SK-N-SH (cell line): ENCODE measurements at regions not wholly inside any gene's neighbourhood (a gene's known extent, or its start where the extent isn't known, plus 50 kb on each side); places are given as distances from the start of the nearest gene placed in this dataset.

Experiments used
- CTCF ChIA-PET: fragments of 300-600, 350-600 bp; formaldehyde crosslinking; extraction: SDS; loops from one replicate; lab custom pipeline; 2021; lab: Yijun Ruan, JAX
- POLR2A ChIA-PET: fragments of 350-600 bp; sonication (Branson Sonifier 250); formaldehyde crosslinking; extraction: SDS; loops from one replicate; lab custom pipeline; 2020; ENCODE audit warnings: antibody characterized with exemption, inconsistent platforms; lab: Yijun Ruan, JAX
- DNase-seq: peaks from one replicate; pipeline ENCODE4 v3.0.0; 2012
- H2AFZ ChIP-seq: fragments of 200-600 bp; sonication (generic); 2 replicates; pipeline ENCODE4 v1.8.1; 2016; ENCODE audit warnings: antibody characterized with exemption, mild to moderate bottlenecking, low read depth
- H3F3A ChIP-seq: fragments of 200-600 bp; sonication (generic); replicated peaks from 2 replicates; pipeline ENCODE3; 2016; ENCODE audit warnings: antibody characterized with exemption, mild to moderate bottlenecking; ENCODE audit not compliant: insufficient read depth
- H3K27ac ChIP-seq, 2 experiments: fragments of 200-500 bp in 1 of 2; fragments of 200-600 bp in 1 of 2; sonication (Bioruptor generic) in 1 of 2; sonication (generic), shearing (Covaris generic) in 1 of 2; 2 replicates each; pipeline versions ENCODE4 v1.5.1 to v1.6.1; 2014 to 2016; ENCODE audit warnings: low read depth in 2 of 2, inconsistent platforms in 1 of 2, low read length in 1 of 2, mild to moderate bottlenecking in 1 of 2, mixed read lengths in 1 of 2
- H3K27me3 ChIP-seq: fragments of 200-600 bp; sonication (generic), shearing (Covaris generic); 2 replicates; pipeline ENCODE4 v1.6.1; 2016; ENCODE audit warnings: mixed run types; ENCODE audit not compliant: insufficient read depth
- H3K36me3 ChIP-seq, 2 experiments: fragments of 200-500 bp in 1 of 2; fragments of 200-600 bp in 1 of 2; sonication (Bioruptor generic) in 1 of 2; sonication (generic) in 1 of 2; replicated peaks in 1 of 2; 2 replicates each; pipeline versions ENCODE3 to v1.5.1; 2014 to 2016; ENCODE audit warnings: low read length in 1 of 2, mild to moderate bottlenecking in 1 of 2; ENCODE audit not compliant: insufficient read depth in 2 of 2, control insufficient read depth in 1 of 2
- H3K4me1 ChIP-seq, 2 experiments: fragments of 200-500 bp in 1 of 2; fragments of 200-600 bp in 1 of 2; sonication (Bioruptor generic) in 1 of 2; sonication (generic), shearing (Covaris generic) in 1 of 2; 2 replicates each; pipeline versions ENCODE4 v1.5.1 to v1.6.1; 2014 to 2016; ENCODE audit warnings: low read depth in 1 of 2, low read length in 1 of 2, mixed run types in 1 of 2; ENCODE audit not compliant: insufficient read depth in 2 of 2, control insufficient read depth in 1 of 2
- H3K4me2 ChIP-seq: fragments of 200-600 bp; sonication (generic), shearing (Covaris generic); 2 replicates; pipeline ENCODE4 v1.6.1; 2017; ENCODE audit warnings: mixed run types
- H3K4me3 ChIP-seq, 2 experiments: fragments of 200-500 bp in 1 of 2; fragments of 200-600 bp in 1 of 2; sonication (Bioruptor generic) in 1 of 2; sonication (generic), shearing (Covaris generic) in 1 of 2; 2 replicates each; pipeline versions ENCODE4 v1.5.1 to v1.8.1; 2014 to 2016; ENCODE audit warnings: low read depth in 2 of 2, inconsistent platforms in 1 of 2, low read length in 1 of 2, mild to moderate bottlenecking in 1 of 2, mixed read lengths in 1 of 2, moderate library complexity in 1 of 2
- H3K79me2 ChIP-seq: fragments of 200-600 bp; sonication (generic); 2 replicates; pipeline ENCODE4 v1.8.1; 2017; ENCODE audit warnings: mild to moderate bottlenecking; ENCODE audit not compliant: insufficient read depth
- H3K9ac ChIP-seq: fragments of 200-600 bp; sonication (generic); 2 replicates; pipeline ENCODE4 v1.6.1; 2017; ENCODE audit warnings: mixed run types
- H3K9me2 ChIP-seq: fragments of 200-600 bp; sonication (generic); 2 replicates; pipeline ENCODE4 v1.6.1; 2017; ENCODE audit warnings: mixed run types
- H3K9me3 ChIP-seq: fragments of 200-600 bp; sonication (generic); 2 replicates; pipeline ENCODE4 v1.6.1; 2017; ENCODE audit warnings: mixed run types, mild to moderate bottlenecking, moderate library complexity
- H4K20me1 ChIP-seq: fragments of 200-600 bp; sonication (generic); 2 replicates; pipeline ENCODE4 v1.6.1; 2017; ENCODE audit warnings: mild to moderate bottlenecking, mixed run types; ENCODE audit not compliant: insufficient read depth
- ELF1 ChIP-seq: IDR thresholded peaks from 2 replicates; pipeline ENCODE4 v1.4.0; 2012
- EP300 ChIP-seq, 2 experiments: IDR thresholded peaks; 2 replicates each; pipeline versions ENCODE4 v1.4.0 to v1.6.1; 2012; ENCODE audit warnings: borderline replicate concordance in 1 of 2, low read depth in 1 of 2, low read length in 1 of 2
- EZH2phosphoT487 ChIP-seq: fragments of 200-600 bp; sonication (generic); IDR thresholded peaks from 2 replicates; pipeline ENCODE4 v1.6.1; 2017; ENCODE audit warnings: low read depth, mixed run types, mild to moderate bottlenecking, antibody characterized with exemption, moderate library complexity, borderline replicate concordance
- FOXJ3 ChIP-seq: sonication (generic); formaldehyde crosslinking; IDR thresholded peaks from 2 replicates; pipeline ENCODE4 v1.5.1; 2020; ENCODE audit warnings: mild to moderate bottlenecking, missing genetic modification reagents
- FOXM1 ChIP-seq: IDR thresholded peaks from 2 replicates; pipeline ENCODE4 v1.4.0; 2012; ENCODE audit warnings: low read depth, mild to moderate bottlenecking
- GABPA ChIP-seq: IDR thresholded peaks from 2 replicates; pipeline ENCODE4 v1.4.0; 2012; ENCODE audit warnings: low read depth, mild to moderate bottlenecking
- JUND ChIP-seq: IDR thresholded peaks from 2 replicates; pipeline ENCODE4 v1.4.0; 2012
- MEF2A ChIP-seq: IDR thresholded peaks from 2 replicates; pipeline ENCODE4 v1.4.0; 2012; ENCODE audit warnings: low read depth, borderline replicate concordance
- NFIC ChIP-seq: IDR thresholded peaks from 2 replicates; pipeline ENCODE4 v1.4.0; 2012; ENCODE audit warnings: borderline replicate concordance
- NRF1 ChIP-seq: IDR thresholded peaks from 2 replicates; pipeline ENCODE4 v1.6.1; 2012; ENCODE audit warnings: low read depth, mild to moderate bottlenecking, low read length
- POLR2AphosphoS5 ChIP-seq: IDR thresholded peaks from 2 replicates; pipeline ENCODE4 v1.6.1; 2012; ENCODE audit warnings: low read depth, low read length
- RCOR1 ChIP-seq: fragments of 150-350 bp; IDR thresholded peaks from 2 replicates; pipeline ENCODE4 v1.6.1; 2017; ENCODE audit warnings: antibody characterized with exemption, low read length
- REST ChIP-seq: IDR thresholded peaks from 2 replicates; pipeline ENCODE4 v1.6.1; 2012; ENCODE audit warnings: mild to moderate bottlenecking, low read depth, low read length, moderate library complexity
- RFX5 ChIP-seq: IDR thresholded peaks from 2 replicates; pipeline ENCODE4 v1.6.1; 2012; ENCODE audit warnings: mild to moderate bottlenecking, improper control_type of control experiment, low read length
- SIN3A ChIP-seq: IDR thresholded peaks from 2 replicates; pipeline ENCODE4 v1.6.1; 2012; ENCODE audit warnings: low read depth, mild to moderate bottlenecking, low read length, moderate library complexity, borderline replicate concordance
- SMC3 ChIP-seq: IDR thresholded peaks from 2 replicates; pipeline ENCODE4 v1.6.1; 2012; ENCODE audit warnings: low read depth, low read length, improper control_type of control experiment
- TEAD4 ChIP-seq: IDR thresholded peaks from 2 replicates; pipeline ENCODE4 v1.4.0; 2012; ENCODE audit warnings: mild to moderate bottlenecking, borderline replicate concordance; ENCODE audit not compliant: insufficient read depth
- USF1 ChIP-seq: IDR thresholded peaks from 2 replicates; pipeline ENCODE4 v1.4.0; 2012; ENCODE audit warnings: low read depth, borderline replicate concordance
- USF2 ChIP-seq: fragments of 150-350 bp; IDR thresholded peaks from 2 replicates; pipeline ENCODE4 v1.6.1; 2017; ENCODE audit warnings: antibody characterized with exemption, low read length, low read depth, borderline replicate concordance
- YY1 ChIP-seq: IDR thresholded peaks from 2 replicates; pipeline ENCODE4 v1.4.0; 2012; ENCODE audit warnings: low read depth, mild to moderate bottlenecking
- WGBS: methylation state at CpG from one replicate; pipeline ENCODE4 v1.1.6; 2017; ENCODE audit warnings: low lambda C conversion rate; 5-methylcytosine and 5-hydroxymethylcytosine counted together

- WGBS: 74% methylated on average over 10 of the region's 10 CpGs
- DNase-seq: no peak
- H3K4me3 ChIP-seq: no peak overlapping the region
- no peaks in the 10 kb centered on the region for H3K9me3 ChIP-seq
- H4K20me1 ChIP-seq: no peaks in the 10 kb centered on the region
- no peaks in the 10 kb centered on the region for H3K27me3 ChIP-seq
- H3K9me2 ChIP-seq: no peaks in the 10 kb centered on the region
- no peaks in the 10 kb centered on the region for H3K79me2 ChIP-seq
- no peak for TF ChIP-seq POLR2AphosphoS5
- TF ChIP-seq EP300 (IDR thresholded peaks at IDR 0.05; ENCODE audit: borderline replicate concordance in 1 of 2, low read depth in 1 of 2, low read length in 1 of 2): no peak
- no peak for TF ChIP-seq USF2
- TF ChIP-seq ELF1: no peak
- no peak for TF ChIP-seq SIN3A
- TF ChIP-seq TEAD4: no peak
- TF ChIP-seq FOXM1: no peak
- TF ChIP-seq USF1: no peak
- no peak for TF ChIP-seq SMC3
- no peak for TF ChIP-seq NFIC
- TF ChIP-seq, all 33 proteins: peak for 0
- CTCF ChIA-PET: interaction anchor here (1.5 kb wide), 1 partner anchor 266 kb away, joined by 4 read pairs; no protein-coding TSS in a partner anchor
- Histone ChIP-seq H3K4me2 (no peak overlapping the region), H2AFZ (no peak overlapping the region), H3F3A (no peaks in the 10 kb centered on the region), H3K36me3 (no peaks in the 10 kb centered on the region), H3K9ac (no peak overlapping the region), H3K4me1 (peaks cover 0 to 3% of the 10 kb centered on the region in 2 experiments; a peak in 1 of 4 replicates), H3K27ac (no peak overlapping the region)
- POLR2A ChIA-PET: no interaction called here
Observed at GRCh38 chr16:17845031-17845430, 374.3 kb upstream of the XYLT1 start.

GRCh38 chr16:17843905-17844304 lies 373.1 kb upstream of the XYLT1 start:
- H3K79me2 ChIP-seq: no peaks in the 10 kb centered on the region
- H4K20me1 ChIP-seq: no peaks in the 10 kb centered on the region
- no peaks in the 10 kb centered on the region for H3K9me3 ChIP-seq
- ChIA-PET CTCF (no interaction called here), POLR2A (no interaction called here)
- no peak overlapping the region for H3K9ac ChIP-seq
- H3K4me1 ChIP-seq: peaks cover 0 to 6% of the 10 kb centered on the region in 2 experiments; a peak in 1 of 4 replicates
- TF ChIP-seq GABPA (no peak), RCOR1 (no peak), FOXM1 (no peak), YY1 (no peak), MEF2A (no peak), RFX5 (no peak), NFIC (no peak), REST (no peak), SIN3A (no peak), JUND (no peak), FOXJ3 (CRISPR knock-in tag) (no peak), POLR2AphosphoS5 (no peak), EZH2phosphoT487 (no peak), TEAD4 (no peak), USF2 (no peak), NRF1 (no peak)
- H3K27ac ChIP-seq: no peak overlapping the region
- H3K4me3 ChIP-seq: no peak overlapping the region
- DNase-seq: no peak
- H3F3A ChIP-seq: no peaks in the 10 kb centered on the region
- H3K9me2 ChIP-seq: no peaks in the 10 kb centered on the region
- H3K36me3 ChIP-seq: no peaks in the 10 kb centered on the region
- 84% methylated on average over 6 of the region's 6 CpGs for WGBS
- H3K27me3 ChIP-seq: no peaks in the 10 kb centered on the region
- no peak overlapping the region for H3K4me2 ChIP-seq
- H2AFZ ChIP-seq: no peak overlapping the region
